Thoracic aorta (tissue), 2 donors: ENCODE measurements at regions not wholly inside any gene's neighbourhood (a gene's known extent, or its start where the extent isn't known, plus 50 kb on each side); places are given as distances from the start of the nearest gene placed in this dataset.

Experiments used
- ATAC-seq: fragments of 150-250 bp; one replicate; pipeline ENCODE4 v1.8.0; 2017; ENCODE audit warnings: low read depth; ENCODE audit not compliant: insufficient number of reproducible peaks, low FRiP score
- DNase-seq: peaks from one replicate; pipeline ENCODE4 v3.0.0-alpha.2; 2020; ENCODE audit warnings: low spot score
- H3K27ac ChIP-seq, 2 donors: fragments of 200-600 bp; sonication (generic); 1 replicate in 1 of 2; 2 replicates in 1 of 2; pipeline ENCODE4 v1.5.1; 2016; ENCODE audit warnings: mild to moderate bottlenecking in 2 of 2, moderate library complexity in 2 of 2
- H3K27me3 ChIP-seq: fragments of 200-600 bp; sonication (generic); replicated peaks from 2 replicates; pipeline ENCODE4 v1.6.0; 2016; ENCODE audit warnings: mild to moderate bottlenecking; ENCODE audit not compliant: insufficient read depth
- H3K36me3 ChIP-seq: fragments of 200-600 bp; sonication (generic); one replicate; pipeline ENCODE4 v1.5.1; 2016
- H3K4me1 ChIP-seq, 2 donors: fragments of 200-600 bp; sonication (generic); 1 replicate in 1 of 2; 2 replicates in 1 of 2; pipeline versions ENCODE4 v1.5.1 to v1.6.0; 2016; ENCODE audit warnings: low read depth in 2 of 2, mild to moderate bottlenecking in 1 of 2; ENCODE audit not compliant: control insufficient read depth in 1 of 2
- H3K4me3 ChIP-seq: fragments of 200-600 bp; sonication (generic); 2 replicates; pipeline ENCODE4 v1.5.1; 2016; ENCODE audit warnings: mild to moderate bottlenecking
- H3K9me3 ChIP-seq: fragments of 200-600 bp; sonication (generic); 2 replicates; pipeline ENCODE4 v1.5.1; 2016
- CTCF ChIP-seq: fragments of 200-600 bp; sonication (generic); IDR thresholded peaks from one replicate; pipeline ENCODE4 v1.5.1; 2019; ENCODE audit warnings: antibody characterized with exemption

GRCh38 chr12:124162151-124163110 is 132.5 kb upstream of the RFLNA start:
- Histone ChIP-seq H3K9me3 (no peaks in the 10 kb centered on the region), H3K4me1 (no peaks in the 10 kb centered on the region), H3K36me3 (no peaks in the 10 kb centered on the region), H3K27ac (no peak overlapping the region), H3K27me3 (no peaks in the 10 kb centered on the region), H3K4me3 (no peak overlapping the region)
- ATAC-seq (no peak), DNase-seq (no peak)
- no peak for TF ChIP-seq CTCF

- Histone ChIP-seq H3K27me3 (no peaks in the 10 kb centered on the region), H3K27ac (no peak overlapping the region), H3K4me1 (no peaks in the 10 kb centered on the region), H3K9me3 (no peaks in the 10 kb centered on the region), H3K36me3 (no peaks in the 10 kb centered on the region), H3K4me3 (no peak overlapping the region)
- ATAC-seq (no peak), DNase-seq (no peak)
- TF ChIP-seq CTCF, result no peak
Measured at GRCh38 chr12:124165695-124166094, 129.2 kb upstream of the RFLNA start.

- H3K27me3 ChIP-seq, result no peaks in the 10 kb centered on the region
- H3K27ac ChIP-seq, result no peak overlapping the region
- no peaks in the 10 kb centered on the region for H3K4me1 ChIP-seq
- DNase-seq (no peak), ATAC-seq (no peak)
- no peak for TF ChIP-seq CTCF
- no peaks in the 10 kb centered on the region for H3K36me3 ChIP-seq
- H3K4me3 ChIP-seq, result no peak overlapping the region
- no peaks in the 10 kb centered on the region for H3K9me3 ChIP-seq
Measured at GRCh38 chr12:124167141-124167540, 127.8 kb upstream of the RFLNA start.

- Histone ChIP-seq H3K36me3 (no peaks in the 10 kb centered on the region), H3K27ac (no peak overlapping the region), H3K9me3 (no peaks in the 10 kb centered on the region), H3K4me1 (no peaks in the 10 kb centered on the region), H3K27me3 (no peaks in the 10 kb centered on the region), H3K4me3 (no peak overlapping the region)
- TF ChIP-seq CTCF, result no peak
- no peak for ATAC-seq
- no peak for DNase-seq
Measured at GRCh38 chr12:124168016-124168786, 126.7 kb upstream of the RFLNA start.

- ATAC-seq, result no peak
- no peak for TF ChIP-seq CTCF
- Histone ChIP-seq H3K4me1 (no peaks in the 10 kb centered on the region), H3K36me3 (no peaks in the 10 kb centered on the region), H3K4me3 (no peak overlapping the region), H3K27ac (no peak overlapping the region), H3K9me3 (no peaks in the 10 kb centered on the region), H3K27me3 (no peaks in the 10 kb centered on the region)
- no peak for DNase-seq
Measured at GRCh38 chr12:124169577-124170284, 125.2 kb upstream of the RFLNA start.
